Heart left ventricle (tissue), 16 donors: ENCODE measurements at regions not wholly inside any gene's neighbourhood (a gene's known extent, or its start where the extent isn't known, plus 50 kb on each side); places are given as distances from the start of the nearest gene placed in this dataset.

Source experiments
- ATAC-seq, 4 donors: fragments of 200-7000 bp; cut with Tn5 transposase; one replicate each; pipeline ENCODE4 v1.9.1; 2020 to 2022; ENCODE audit warnings: moderate library complexity in 4 of 4, mild to moderate bottlenecking in 3 of 4, moderate number of reproducible peaks in 1 of 4
- DNase-seq, 5 donors: peaks; one replicate each; pipeline ENCODE4 v3.0.0-alpha.2; 2020
- H3K27ac ChIP-seq, 12 donors: fragments of 200-600 bp; sonication (generic) in 4 of 12; one replicate each; pipeline versions ENCODE4 v1.5.0 to v1.8.0; 2016 to 2022; ENCODE audit warnings: mild to moderate bottlenecking in 2 of 12
- H3K27me3 ChIP-seq, 9 donors: fragments of 200-600 bp; sonication (generic) in 2 of 9; one replicate each; pipeline versions ENCODE4 v1.5.1 to v1.8.0; 2016 to 2022; ENCODE audit warnings: mild to moderate bottlenecking in 3 of 9
- H3K36me3 ChIP-seq, 9 donors: fragments of 200-600 bp; sonication (generic) in 2 of 9; one replicate each; pipeline versions ENCODE4 v1.5.0 to v1.8.0; 2018 to 2022; ENCODE audit warnings: mild to moderate bottlenecking in 2 of 9
- H3K4me1 ChIP-seq, 12 donors: fragments of 200-600 bp; sonication (generic) in 4 of 12; one replicate each; pipeline versions ENCODE4 v1.5.0 to v1.8.0; 2016 to 2022; ENCODE audit warnings: mild to moderate bottlenecking in 3 of 12
- H3K4me3 ChIP-seq, 12 donors: fragments of 200-600 bp; sonication (generic) in 4 of 12; one replicate each; pipeline versions ENCODE4 v1.5.0 to v1.8.0; 2017 to 2022; ENCODE audit warnings: mild to moderate bottlenecking in 9 of 12, moderate library complexity in 4 of 12
- H3K9me3 ChIP-seq, 12 donors: fragments of 200-600 bp; sonication (generic) in 4 of 12; one replicate each; pipeline versions ENCODE4 v1.5.0 to v1.8.0; 2016 to 2022; ENCODE audit warnings: mild to moderate bottlenecking in 1 of 12
- POLR2A ChIP-seq, 2 donors: fragments of 450-650 bp; IDR thresholded peaks; one replicate each; pipeline ENCODE4 v1.6.1; 2017; ENCODE audit warnings: antibody characterized with exemption in 2 of 2, mild to moderate bottlenecking in 2 of 2, moderate library complexity in 2 of 2
- WGBS, 4 donors: extraction: QIAGEN DNeasy Blood & Tissue Kit in 2 of 4; methylation state at CpG; one replicate each; pipeline versions ENCODE4 v1.1.5 to v1.1.7; 2013 to 2018; 5-methylcytosine and 5-hydroxymethylcytosine counted together
- intact Hi-C, 10 donors: fragments of 100-400 bp; cut with DNase I; formaldehyde crosslinking; loops; one replicate each; pipeline versions ENCODE4 v1.11.1 to v1.14.2; 2022
- TF ChIP-seq, protein P1 (sequence below), 12 donors: fragments of 200-600 bp; sonication (generic) in 4 of 12; IDR thresholded peaks; one replicate each; pipeline versions ENCODE4 v1.5.0 to v1.8.0; 2018 to 2022; ENCODE audit warnings: antibody characterized with exemption in 12 of 12, mild to moderate bottlenecking in 5 of 12
- donor health status: ischemic (EF 13 %, LVEDD 7.1; RV severe dilation, severe dysfunction).
- donor health status: healthy with polysubstance abuse.
- donor health status: DM: no; HTN: yes; CAD: no.
- donor health status: DM: no; HTN: no; CAD: no.
- donor health status: ischemic (EF 25% LVEDD 6.9; RV normal size, moderate dysfunction).
- donor health status: ischemic (EF 25% LVEDD 5.7; RV mildly dilated, moderate dysfunction).
- donor health status: healthy.
- donor health status: DM: yes; HTN: yes; CAD: no.
- donor health status: ischemic (EF 35%, LVEDD 5.7; RV mildly dilated, moderate dysfunction).
- donor health status: nonischemic (EF 11% LVEDD 7.7; RV severe dilation, severe dysfunction).
- donor health status: DM: yes; HTN: yes; CAD: no.
- donor health status: PGD.
- donor health status: ischemic (EF 29% LVEDD 5.4; RV normal size, mild dysfunction).
- donor health status: nonischemic (EF 23%, LVEDD 6.1; RV moderate dilation, normal function).

DNA sequence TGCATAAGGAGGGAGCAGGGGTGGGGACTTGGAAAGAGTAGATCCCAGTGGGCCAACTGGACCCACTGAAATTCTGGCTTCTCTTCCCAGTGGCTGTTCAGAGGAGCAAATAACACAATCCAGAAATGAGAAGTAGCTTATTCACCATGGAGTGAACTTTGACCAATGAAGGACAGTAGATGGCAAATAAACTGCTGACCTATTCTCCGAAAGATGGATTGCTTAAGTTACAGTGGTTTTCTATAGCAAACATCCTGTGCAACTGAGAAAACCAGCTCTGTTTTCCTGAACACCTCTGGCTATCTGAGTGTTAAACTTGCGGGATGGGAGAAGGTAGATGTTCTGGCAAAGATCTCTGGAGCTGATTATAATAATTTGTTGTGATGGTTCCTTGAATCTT lies 325.1 kb downstream of the SPATA31D1 start:
- Histone ChIP-seq H3K27me3 (no peaks in the 10 kb centered on the region), H3K4me3 (no peak overlapping the region), H3K36me3 (no peaks in the 10 kb centered on the region), H3K27ac (no peak overlapping the region), H3K9me3 (peaks cover 0 to 10% (median 0%) of the 10 kb centered on the region in 12 donors), H3K4me1 (no peaks in the 10 kb centered on the region)
- ATAC-seq (no peak), DNase-seq (no peak)
- no peak for TF ChIP-seq POLR2A (IDR thresholded peaks at IDR 0.05)
- TF ChIP-seq, protein P1, sequence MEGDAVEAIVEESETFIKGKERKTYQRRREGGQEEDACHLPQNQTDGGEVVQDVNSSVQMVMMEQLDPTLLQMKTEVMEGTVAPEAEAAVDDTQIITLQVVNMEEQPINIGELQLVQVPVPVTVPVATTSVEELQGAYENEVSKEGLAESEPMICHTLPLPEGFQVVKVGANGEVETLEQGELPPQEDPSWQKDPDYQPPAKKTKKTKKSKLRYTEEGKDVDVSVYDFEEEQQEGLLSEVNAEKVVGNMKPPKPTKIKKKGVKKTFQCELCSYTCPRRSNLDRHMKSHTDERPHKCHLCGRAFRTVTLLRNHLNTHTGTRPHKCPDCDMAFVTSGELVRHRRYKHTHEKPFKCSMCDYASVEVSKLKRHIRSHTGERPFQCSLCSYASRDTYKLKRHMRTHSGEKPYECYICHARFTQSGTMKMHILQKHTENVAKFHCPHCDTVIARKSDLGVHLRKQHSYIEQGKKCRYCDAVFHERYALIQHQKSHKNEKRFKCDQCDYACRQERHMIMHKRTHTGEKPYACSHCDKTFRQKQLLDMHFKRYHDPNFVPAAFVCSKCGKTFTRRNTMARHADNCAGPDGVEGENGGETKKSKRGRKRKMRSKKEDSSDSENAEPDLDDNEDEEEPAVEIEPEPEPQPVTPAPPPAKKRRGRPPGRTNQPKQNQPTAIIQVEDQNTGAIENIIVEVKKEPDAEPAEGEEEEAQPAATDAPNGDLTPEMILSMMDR (IDR thresholded peaks at IDR 0.05), result no peak
- intact Hi-C loops, result loop anchor here in 1 of 10 donors (10.0 kb wide), 1 partner anchor 61 kb away; no protein-coding TSS in a partner anchor
- WGBS, 4 donors, result 88 to 100% (median 90%) methylated on average over 2 of the region's 2 CpGs

DNA sequence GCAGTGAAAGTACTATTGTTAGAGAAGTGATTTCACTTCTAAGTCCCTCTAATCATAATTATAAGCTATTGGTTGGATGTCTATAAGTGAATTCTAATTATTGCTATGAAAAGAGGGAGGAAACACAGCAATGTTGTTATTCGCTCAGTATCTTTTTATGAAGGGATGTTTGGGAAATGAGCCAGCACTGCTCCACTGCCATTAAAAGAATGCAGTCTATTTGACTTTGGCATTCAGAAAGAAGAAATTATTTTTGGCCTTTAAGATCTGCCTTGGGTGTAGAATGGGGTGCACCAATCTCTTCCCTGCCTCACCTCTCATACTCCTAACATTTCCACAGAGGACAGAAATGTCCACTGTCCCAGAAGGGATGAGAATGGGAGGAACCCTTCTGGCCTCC lies 332.0 kb downstream of the SPATA31D1 start:
- ATAC-seq (no peak), DNase-seq (no peak)
- no peaks in the 10 kb centered on the region for H3K4me1 ChIP-seq
- no peaks in the 10 kb centered on the region for H3K36me3 ChIP-seq
- WGBS, 4 donors, result 44 to 66% (median 55%) methylated on average over 1 of the region's 1 CpG
- no peaks in the 10 kb centered on the region for H3K27me3 ChIP-seq
- intact Hi-C loops, result loop anchor here in 1 of 10 donors (5.0 kb wide), 1 partner anchor 592 kb away; no protein-coding TSS in a partner anchor
- no peak for TF ChIP-seq POLR2A (IDR thresholded peaks at IDR 0.05)
- TF ChIP-seq, protein P1 (IDR thresholded peaks at IDR 0.05), result no peak
- H3K4me3 ChIP-seq, result no peak overlapping the region
- peaks cover 0 to 23% (median 9%) of the 10 kb centered on the region in 12 donors for H3K9me3 ChIP-seq
- H3K27ac ChIP-seq, result no peak overlapping the region

DNA sequence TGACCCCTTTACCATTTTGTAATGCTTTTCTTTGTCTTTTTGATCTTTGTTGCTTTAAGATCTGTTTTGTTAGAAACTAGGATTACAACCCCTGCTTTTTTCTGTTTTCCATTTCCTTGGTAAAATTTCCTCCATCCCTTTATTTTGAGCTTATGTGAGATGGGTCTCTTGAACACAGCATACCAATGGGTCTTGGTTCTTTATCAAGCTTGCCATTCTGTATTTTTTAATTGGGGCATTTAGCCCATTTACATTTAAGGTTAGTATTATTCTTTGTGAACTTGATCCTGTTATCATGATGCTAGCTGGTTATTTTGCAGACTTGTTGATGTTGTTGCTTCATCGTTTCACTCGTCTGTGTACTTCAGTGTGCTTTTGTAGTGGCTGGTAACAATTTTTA lies 337.3 kb downstream of the SPATA31D1 start:
- Histone ChIP-seq H3K9me3 (peaks cover 0 to 43% (median 17%) of the 10 kb centered on the region in 12 donors), H3K4me3 (no peak overlapping the region), H3K4me1 (no peaks in the 10 kb centered on the region), H3K36me3 (no peaks in the 10 kb centered on the region), H3K27ac (no peak overlapping the region), H3K27me3 (no peaks in the 10 kb centered on the region)
- TF ChIP-seq, protein P1 (IDR thresholded peaks at IDR 0.05), result no peak
- TF ChIP-seq POLR2A (IDR thresholded peaks at IDR 0.05), result no peak
- WGBS, 4 donors, result 84 to 94% (median 89%) methylated on average over 2 of the region's 2 CpGs
- no peak for ATAC-seq
- intact Hi-C loops, result no loop called here
- DNase-seq, result no peak

- DNase-seq (no peak), ATAC-seq (no peak)
- Histone ChIP-seq H3K36me3 (no peaks in the 10 kb centered on the region), H3K9me3 (peaks cover 0 to 38% (median 15%) of the 10 kb centered on the region in 12 donors), H3K27me3 (no peaks in the 10 kb centered on the region), H3K27ac (no peak overlapping the region), H3K4me3 (no peak overlapping the region), H3K4me1 (no peaks in the 10 kb centered on the region)
- 90 to 100% (median 95%) methylated on average over 2 of the region's 2 CpGs for WGBS, 4 donors
- TF ChIP-seq, protein P1 (IDR thresholded peaks at IDR 0.05), result no peak
- no peak for TF ChIP-seq POLR2A (IDR thresholded peaks at IDR 0.05)
- intact Hi-C loops, result no loop called here
Measured at GRCh38 chr9:82327641-82328040, 339.1 kb downstream of the SPATA31D1 start.
